ENCODE measurements at regions not wholly inside any gene's neighbourhood (a gene's known extent, or its start where the extent isn't known, plus 50 kb on each side); places are given as distances from the start of the nearest gene placed in this dataset.

DNA sequence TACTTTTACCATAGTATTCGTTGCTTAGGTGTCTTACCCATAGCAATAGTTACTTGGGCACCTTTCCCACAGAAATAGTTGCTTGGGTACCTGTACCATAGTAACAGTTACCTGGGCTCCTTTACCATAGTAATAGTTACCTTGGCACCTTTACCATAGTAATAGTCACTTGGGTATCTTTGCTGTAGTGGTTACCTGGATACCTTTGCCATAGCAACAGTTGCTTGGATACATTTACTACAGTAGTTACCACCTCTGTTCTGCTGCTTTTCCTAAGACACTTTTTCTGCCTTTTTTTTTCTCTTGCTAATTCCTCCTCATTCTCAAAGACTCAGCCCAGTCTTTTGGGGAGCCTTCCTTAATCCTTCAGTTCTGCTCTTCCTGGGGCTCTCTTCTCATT lies 272.8 kb upstream of the PUDP start:
- intact Hi-C loops (cut with micrococcal nuclease; ENCODE audit: unreplicated experiment) = no loop called here
- FAIRE-seq (no peak), DNase-seq (ENCODE audit: low spot score) (no peak), ATAC-seq (no peak)
- TF ChIP-seq ASH2L (IDR thresholded peaks at IDR 0.05; ENCODE audit: insufficient read length, low read depth, low read length) (no peak), ZNF7 (CRISPR knock-in tag; IDR thresholded peaks at IDR 0.05) (no peak)
- no TSS peak for BruUV-seq (replicated peaks)
- Histone ChIP-seq H2AFZ (ENCODE audit: low read length) (no peak overlapping the region), H3K4me3 (replicated peaks in 1 of 3; ENCODE audit: insufficient read depth in 1 of 3, low read depth in 2 of 3, low read length in 3 of 3) (no peak overlapping the region), H3K4me1 (ENCODE audit: insufficient read depth, low read length) (no peaks in the 10 kb centered on the region), H3K27ac (ENCODE audit: extremely low read length, insufficient read depth, low read length) (no peak overlapping the region), H3K4me2 (ENCODE audit: low read depth, low read length) (no peak overlapping the region), H3K79me2 (ENCODE audit: insufficient read depth, low read length) (no peaks in the 10 kb centered on the region), H3K27me3 (ENCODE audit: control insufficient read depth in 1 of 2, insufficient read depth in 2 of 2, low read length in 2 of 2) (no peaks in the 10 kb centered on the region), H4K20me1 (ENCODE audit: insufficient read depth, low read length) (no peaks in the 10 kb centered on the region), H3K36me3 (replicated peaks in 1 of 2; ENCODE audit: control insufficient read depth in 1 of 2, insufficient read depth in 2 of 2, low read length in 2 of 2) (no peaks in the 10 kb centered on the region), H3K9ac (ENCODE audit: insufficient read depth, low read depth, low read length) (no peak overlapping the region), H3K9me3 (ENCODE audit: low read length) (no peaks in the 10 kb centered on the region)
- in situ Hi-C loops (cut with HindIII; ENCODE audit: extremely low pct_ligation_motif_present, low pct_unique_long_range_greater_than_20kb) = no loop called here
- WGBS (ENCODE audit: low lambda C conversion rate) = no CpG with 5 or more reads among the region's 1 CpG
- ChIA-PET CTCF (ENCODE audit: low intra/inter-chr PET ratio, low total read pairs) (no interaction called here), POLR2A (no interaction called here)

DNA sequence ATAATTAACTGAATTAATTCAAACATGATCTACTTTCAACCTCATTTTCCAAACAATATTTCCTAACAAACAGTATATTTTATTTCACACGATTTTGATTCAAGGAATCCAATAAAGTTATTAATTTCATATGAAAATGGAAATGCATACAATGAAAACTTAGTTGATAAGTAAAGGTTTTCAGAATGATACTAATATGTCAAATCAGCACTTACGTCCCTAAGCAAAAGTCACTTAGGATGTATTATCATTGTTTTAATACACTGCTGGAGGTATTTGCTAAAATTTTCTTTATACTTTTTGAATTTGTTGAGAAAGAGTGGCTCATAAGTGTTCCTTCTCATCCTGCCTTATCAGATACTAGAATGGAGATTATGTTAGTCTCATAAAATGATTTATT lies 266.8 kb upstream of the PUDP start:
- Histone ChIP-seq H3K9ac (ENCODE audit: insufficient read depth, low read depth, low read length) (no peak overlapping the region), H4K20me1 (ENCODE audit: insufficient read depth, low read length) (no peaks in the 10 kb centered on the region), H3K4me1 (ENCODE audit: insufficient read depth, low read length) (no peaks in the 10 kb centered on the region), H3K9me3 (ENCODE audit: low read length) (no peaks in the 10 kb centered on the region), H3K4me2 (ENCODE audit: low read depth, low read length) (no peak overlapping the region), H3K36me3 (replicated peaks in 1 of 2; ENCODE audit: control insufficient read depth in 1 of 2, insufficient read depth in 2 of 2, low read length in 2 of 2) (no peaks in the 10 kb centered on the region), H3K79me2 (ENCODE audit: insufficient read depth, low read length) (no peaks in the 10 kb centered on the region), H3K27me3 (ENCODE audit: control insufficient read depth in 1 of 2, insufficient read depth in 2 of 2, low read length in 2 of 2) (no peaks in the 10 kb centered on the region), H3K27ac (ENCODE audit: extremely low read length, insufficient read depth, low read length) (no peak overlapping the region), H3K4me3 (replicated peaks in 1 of 3; ENCODE audit: insufficient read depth in 1 of 3, low read depth in 2 of 3, low read length in 3 of 3) (no peak overlapping the region), H2AFZ (ENCODE audit: low read length) (no peak overlapping the region)
- ChIA-PET POLR2A (no interaction called here), CTCF (ENCODE audit: low intra/inter-chr PET ratio, low total read pairs) (no interaction called here)
- no peak for TF ChIP-seq TSC22D2 (CRISPR knock-in tag; IDR thresholded peaks at IDR 0.05; ENCODE audit: borderline replicate concordance)
- TF ChIP-seq CAMTA2 (CRISPR knock-in tag; IDR thresholded peaks at IDR 0.05; ENCODE audit: borderline replicate concordance) = no peak
- no peak for TF ChIP-seq ZNF143 (CRISPR knock-in tag; IDR thresholded peaks at IDR 0.05)
- TF ChIP-seq, protein P1, sequence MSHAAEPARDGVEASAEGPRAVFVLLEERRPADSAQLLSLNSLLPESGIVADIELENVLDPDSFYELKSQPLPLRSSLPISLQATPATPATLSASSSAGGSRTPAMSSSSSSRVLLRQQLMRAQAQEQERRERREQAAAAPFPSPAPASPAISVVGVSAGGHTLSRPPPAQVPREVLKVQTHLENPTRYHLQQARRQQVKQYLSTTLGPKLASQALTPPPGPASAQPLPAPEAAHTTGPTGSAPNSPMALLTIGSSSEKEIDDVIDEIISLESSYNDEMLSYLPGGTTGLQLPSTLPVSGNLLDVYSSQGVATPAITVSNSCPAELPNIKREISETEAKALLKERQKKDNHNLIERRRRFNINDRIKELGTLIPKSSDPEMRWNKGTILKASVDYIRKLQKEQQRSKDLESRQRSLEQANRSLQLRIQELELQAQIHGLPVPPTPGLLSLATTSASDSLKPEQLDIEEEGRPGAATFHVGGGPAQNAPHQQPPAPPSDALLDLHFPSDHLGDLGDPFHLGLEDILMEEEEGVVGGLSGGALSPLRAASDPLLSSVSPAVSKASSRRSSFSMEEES (CRISPR knock-in tag; IDR thresholded peaks at IDR 0.05) = no peak
- no peak for TF ChIP-seq ZNF788 (CRISPR knock-in tag; IDR thresholded peaks at IDR 0.05; ENCODE audit: borderline replicate concordance)
- TF ChIP-seq MAFK (conservative IDR thresholded peaks at IDR 0.05 in 1 of 2, IDR thresholded peaks at IDR 0.05 in 1 of 2; ENCODE audit: low read length in 2 of 2) = peak; percentile 25 to 61; a peak in 3 of 4 replicates
- no peak for TF ChIP-seq JUNB (CRISPR knock-in tag; IDR thresholded peaks at IDR 0.05; ENCODE audit: borderline replicate concordance)
- TF ChIP-seq, protein P2, sequence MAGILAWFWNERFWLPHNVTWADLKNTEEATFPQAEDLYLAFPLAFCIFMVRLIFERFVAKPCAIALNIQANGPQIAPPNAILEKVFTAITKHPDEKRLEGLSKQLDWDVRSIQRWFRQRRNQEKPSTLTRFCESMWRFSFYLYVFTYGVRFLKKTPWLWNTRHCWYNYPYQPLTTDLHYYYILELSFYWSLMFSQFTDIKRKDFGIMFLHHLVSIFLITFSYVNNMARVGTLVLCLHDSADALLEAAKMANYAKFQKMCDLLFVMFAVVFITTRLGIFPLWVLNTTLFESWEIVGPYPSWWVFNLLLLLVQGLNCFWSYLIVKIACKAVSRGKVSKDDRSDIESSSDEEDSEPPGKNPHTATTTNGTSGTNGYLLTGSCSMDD (CRISPR knock-in tag; IDR thresholded peaks at IDR 0.05) = no peak
- no peak for TF ChIP-seq HMG20A (CRISPR knock-in tag; IDR thresholded peaks at IDR 0.05; ENCODE audit: borderline replicate concordance)
- peak; percentile 55 for TF ChIP-seq MAFF (IDR thresholded peaks at IDR 0.05; ENCODE audit: low read depth, low read length)
- TF ChIP-seq, protein P3, sequence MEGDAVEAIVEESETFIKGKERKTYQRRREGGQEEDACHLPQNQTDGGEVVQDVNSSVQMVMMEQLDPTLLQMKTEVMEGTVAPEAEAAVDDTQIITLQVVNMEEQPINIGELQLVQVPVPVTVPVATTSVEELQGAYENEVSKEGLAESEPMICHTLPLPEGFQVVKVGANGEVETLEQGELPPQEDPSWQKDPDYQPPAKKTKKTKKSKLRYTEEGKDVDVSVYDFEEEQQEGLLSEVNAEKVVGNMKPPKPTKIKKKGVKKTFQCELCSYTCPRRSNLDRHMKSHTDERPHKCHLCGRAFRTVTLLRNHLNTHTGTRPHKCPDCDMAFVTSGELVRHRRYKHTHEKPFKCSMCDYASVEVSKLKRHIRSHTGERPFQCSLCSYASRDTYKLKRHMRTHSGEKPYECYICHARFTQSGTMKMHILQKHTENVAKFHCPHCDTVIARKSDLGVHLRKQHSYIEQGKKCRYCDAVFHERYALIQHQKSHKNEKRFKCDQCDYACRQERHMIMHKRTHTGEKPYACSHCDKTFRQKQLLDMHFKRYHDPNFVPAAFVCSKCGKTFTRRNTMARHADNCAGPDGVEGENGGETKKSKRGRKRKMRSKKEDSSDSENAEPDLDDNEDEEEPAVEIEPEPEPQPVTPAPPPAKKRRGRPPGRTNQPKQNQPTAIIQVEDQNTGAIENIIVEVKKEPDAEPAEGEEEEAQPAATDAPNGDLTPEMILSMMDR (CRISPR knock-in tag; IDR thresholded peaks at IDR 0.05) = no peak
- no peak for TF ChIP-seq MXI1 (IDR thresholded peaks at IDR 0.05; ENCODE audit: borderline replicate concordance, low read depth, low read length)
- DNase-seq (ENCODE audit: low spot score) (no peak), ATAC-seq (no peak), FAIRE-seq (no peak)
- WGBS (ENCODE audit: low lambda C conversion rate) = 50% methylated on average over 2 of the region's 2 CpGs
- in situ Hi-C loops (cut with HindIII; ENCODE audit: extremely low pct_ligation_motif_present, low pct_unique_long_range_greater_than_20kb) = no loop called here
- intact Hi-C loops (cut with micrococcal nuclease; ENCODE audit: unreplicated experiment) = no loop called here
- BruUV-seq (replicated peaks) = no TSS peak

All from HepG2 (cell line).